MCF 10A (cell line): ENCODE measurements at regions not wholly inside any gene's neighbourhood (a gene's known extent, or its start where the extent isn't known, plus 50 kb on each side); places are given as distances from the start of the nearest gene placed in this dataset.
A peak's percentile ranks its signal among the peaks of the same experiment; 100 is the strongest.

ENCODE experiments used
- BruUV-seq: library from RNA; stranded (reverse); fragments of 400-500 nt; replicated peaks from 2 replicates; lab custom pipeline; 2021; lab: Mats Ljungman, UMichigan
- CTCF ChIA-PET: fragments of 300-600 bp; sonication (Branson Sonifier 250); formaldehyde crosslinking; extraction: SDS; loops from one replicate; lab custom pipeline; 2021; ENCODE audit warnings: antibody characterized with exemption, inconsistent platforms; lab: Yijun Ruan, JAX
- POLR2A ChIA-PET: fragments of 300-600, 350-650 bp; sonication (Branson Sonifier 250); formaldehyde crosslinking; extraction: SDS; loops from one replicate; lab custom pipeline; 2020; ENCODE audit warnings: antibody characterized with exemption, inconsistent platforms; lab: Yijun Ruan, JAX
- DNase-seq: peaks from one replicate; pipeline ENCODE4 v3.0.0-alpha.2; 2018; ENCODE audit not compliant: unreplicated experiment
- H3K27ac Mint-ChIP-seq: one replicate; pipeline ENCODE4 v1.8.0; 2022; ENCODE audit warnings: mild to moderate bottlenecking, low read depth, mixed read lengths; ENCODE audit not compliant: unreplicated experiment
- H3K27me3 Mint-ChIP-seq: one replicate; pipeline ENCODE4 v1.8.0; 2022; ENCODE audit warnings: mixed read lengths; ENCODE audit not compliant: insufficient read depth, unreplicated experiment
- H3K36me3 Mint-ChIP-seq: one replicate; pipeline ENCODE4 v1.8.0; 2022; ENCODE audit warnings: mild to moderate bottlenecking, moderate library complexity, mixed read lengths; ENCODE audit not compliant: insufficient read depth, unreplicated experiment
- H3K4me1 Mint-ChIP-seq: one replicate; pipeline ENCODE4 v1.8.0; 2022; ENCODE audit warnings: mixed read lengths; ENCODE audit not compliant: insufficient read depth, unreplicated experiment
- H3K4me3 Mint-ChIP-seq: one replicate; pipeline ENCODE4 v1.8.0; 2022; ENCODE audit warnings: mild to moderate bottlenecking, moderate library complexity, mixed read lengths; ENCODE audit not compliant: unreplicated experiment
- H3K9me3 Mint-ChIP-seq: one replicate; pipeline ENCODE4 v1.8.0; 2022; ENCODE audit warnings: mixed read lengths; ENCODE audit not compliant: unreplicated experiment
- intact Hi-C: fragments of 100-400 bp; cut with micrococcal nuclease; formaldehyde crosslinking; loops from 2 replicates; pipeline ENCODE4 v1.14.1; 2022
- TF ChIP-seq, protein P1 (sequence below): fragments of 200-600 bp; IDR thresholded peaks from one replicate; pipeline ENCODE4 v1.8.0; 2022; ENCODE audit warnings: antibody characterized with exemption, mild to moderate bottlenecking; ENCODE audit not compliant: unreplicated experiment

DNA sequence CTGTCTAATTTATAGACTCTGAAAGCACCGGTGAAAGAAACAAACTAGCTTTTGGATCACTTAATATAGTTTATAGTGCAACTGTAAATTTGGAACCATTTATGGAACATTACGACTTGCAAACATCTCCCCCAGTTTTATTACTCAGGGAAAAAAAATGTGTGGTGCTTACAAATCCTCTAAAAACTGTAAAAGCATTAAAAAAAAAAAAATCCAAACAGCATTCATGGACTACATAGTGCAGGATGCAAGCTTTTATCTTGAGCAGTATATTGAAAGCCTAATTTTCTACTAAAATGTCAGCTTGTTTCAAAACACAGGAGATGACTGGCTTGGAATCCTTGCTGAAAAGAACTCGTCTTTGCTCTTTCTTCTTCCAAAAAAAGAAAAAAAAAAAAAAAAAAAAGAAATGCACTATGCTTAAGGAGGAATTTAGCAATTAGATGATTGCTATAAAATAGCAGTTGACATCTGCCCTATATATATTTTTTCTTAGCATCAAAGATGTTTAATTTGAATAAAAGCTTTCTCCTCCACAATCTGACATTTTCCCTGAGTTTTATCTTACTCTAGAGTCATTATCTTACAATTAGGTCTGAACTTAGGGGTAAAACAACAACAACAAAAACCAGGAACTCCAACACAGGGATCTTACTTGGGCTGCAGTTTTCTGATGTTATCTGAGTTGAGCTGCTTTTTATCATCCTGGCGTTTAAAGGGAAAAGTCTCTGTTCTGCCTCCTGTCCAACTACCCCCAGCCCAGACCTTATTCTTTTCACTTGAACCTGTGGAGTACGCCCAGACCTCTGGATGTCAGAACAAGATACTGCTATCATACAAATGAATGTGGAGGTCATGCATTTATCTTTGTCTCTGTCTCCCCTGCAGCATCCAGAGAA lies 62.6 kb upstream of the PDZRN3 start:
- Mint-ChIP-seq H3K4me3 (no peak overlapping the region), H3K27me3 (no peaks in the 10 kb centered on the region), H3K4me1 (no peaks in the 10 kb centered on the region), H3K27ac (no peak overlapping the region), H3K36me3 (no peaks in the 10 kb centered on the region), H3K9me3 (no peaks in the 10 kb centered on the region)
- BruUV-seq: no TSS peak
- intact Hi-C loops: no loop called here
- TF ChIP-seq, protein P1, sequence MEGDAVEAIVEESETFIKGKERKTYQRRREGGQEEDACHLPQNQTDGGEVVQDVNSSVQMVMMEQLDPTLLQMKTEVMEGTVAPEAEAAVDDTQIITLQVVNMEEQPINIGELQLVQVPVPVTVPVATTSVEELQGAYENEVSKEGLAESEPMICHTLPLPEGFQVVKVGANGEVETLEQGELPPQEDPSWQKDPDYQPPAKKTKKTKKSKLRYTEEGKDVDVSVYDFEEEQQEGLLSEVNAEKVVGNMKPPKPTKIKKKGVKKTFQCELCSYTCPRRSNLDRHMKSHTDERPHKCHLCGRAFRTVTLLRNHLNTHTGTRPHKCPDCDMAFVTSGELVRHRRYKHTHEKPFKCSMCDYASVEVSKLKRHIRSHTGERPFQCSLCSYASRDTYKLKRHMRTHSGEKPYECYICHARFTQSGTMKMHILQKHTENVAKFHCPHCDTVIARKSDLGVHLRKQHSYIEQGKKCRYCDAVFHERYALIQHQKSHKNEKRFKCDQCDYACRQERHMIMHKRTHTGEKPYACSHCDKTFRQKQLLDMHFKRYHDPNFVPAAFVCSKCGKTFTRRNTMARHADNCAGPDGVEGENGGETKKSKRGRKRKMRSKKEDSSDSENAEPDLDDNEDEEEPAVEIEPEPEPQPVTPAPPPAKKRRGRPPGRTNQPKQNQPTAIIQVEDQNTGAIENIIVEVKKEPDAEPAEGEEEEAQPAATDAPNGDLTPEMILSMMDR: no peak
- POLR2A ChIA-PET: interaction anchor here (0.6 kb wide), 1 partner anchor 264 kb away, joined by 3 read pairs; no protein-coding TSS in a partner anchor
- CTCF ChIA-PET: interaction anchor here (0.5 kb wide), 1 partner anchor 68 kb away, joined by 6 read pairs; no protein-coding TSS in a partner anchor
- DNase-seq: no peak

DNA sequence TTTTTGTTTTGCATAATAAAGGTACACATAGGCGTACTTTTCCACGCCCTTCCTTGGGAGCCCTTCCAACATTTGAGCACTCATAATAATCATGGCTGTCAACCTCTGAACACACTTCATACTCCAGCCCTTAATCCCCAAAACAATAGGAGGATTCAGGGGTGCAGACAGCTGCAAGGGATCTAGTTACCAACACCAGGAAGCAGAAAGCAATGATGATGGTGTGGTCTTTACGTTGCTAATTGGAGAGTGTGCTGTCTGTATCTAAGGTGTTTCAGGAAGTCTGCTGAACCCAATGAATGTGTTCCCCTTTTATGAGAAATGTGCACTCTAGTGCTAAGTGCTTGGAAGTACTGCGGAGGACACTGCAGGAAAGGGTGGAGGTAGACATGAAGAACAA lies 60.3 kb upstream of the PDZRN3 start:
- TF ChIP-seq, protein P1: no peak
- Mint-ChIP-seq H3K36me3 (no peaks in the 10 kb centered on the region), H3K4me3 (no peak overlapping the region), H3K4me1 (peaks cover 8% of the 10 kb centered on the region), H3K27me3 (no peaks in the 10 kb centered on the region), H3K9me3 (no peaks in the 10 kb centered on the region), H3K27ac (no peak overlapping the region)
- ChIA-PET CTCF (interaction anchor here (1.0 kb wide), 1 partner anchor 22 kb away, joined by 3 read pairs; no protein-coding TSS in a partner anchor), POLR2A (no interaction called here)
- intact Hi-C loops: no loop called here
- no TSS peak for BruUV-seq
- DNase-seq: no peak

- TF ChIP-seq, protein P1: no peak
- BruUV-seq: no TSS peak
- Mint-ChIP-seq H3K9me3 (no peaks in the 10 kb centered on the region), H3K4me3 (no peak overlapping the region), H3K4me1 (peaks cover 8% of the 10 kb centered on the region), H3K27ac (no peak overlapping the region), H3K36me3 (no peaks in the 10 kb centered on the region), H3K27me3 (no peaks in the 10 kb centered on the region)
- ChIA-PET POLR2A (no interaction called here), CTCF (interaction anchor here (0.6 to 1.1 kb wide), 2 partner anchors 19 to 86 kb away, joined by 3 read pairs; no protein-coding TSS in a partner anchor)
- intact Hi-C loops: no loop called here
- DNase-seq: no peak
Observed at GRCh38 chr3:73683706-73684105, 59.0 kb upstream of the PDZRN3 start.

GRCh38 chr3:73681610-73682009 lies 56.9 kb upstream of the PDZRN3 start:
- no TSS peak for BruUV-seq
- intact Hi-C loops: no loop called here
- TF ChIP-seq, protein P1: no peak
- Mint-ChIP-seq H3K27ac (no peak overlapping the region), H3K9me3 (peaks cover 6% of the 10 kb centered on the region), H3K36me3 (no peaks in the 10 kb centered on the region), H3K4me1 (peaks cover 8% of the 10 kb centered on the region), H3K27me3 (no peaks in the 10 kb centered on the region), H3K4me3 (no peak overlapping the region)
- peak; percentile 26 for DNase-seq
- ChIA-PET CTCF (interaction anchor here (0.6 to 0.7 kb wide), 3 partner anchors 105 to 207 kb away, joined by 3 to 4 read pairs (median 4); no protein-coding TSS in a partner anchor), POLR2A (no interaction called here)
